ENCODE measurements at regions not wholly inside any gene's neighbourhood (a gene's known extent, or its start where the extent isn't known, plus 50 kb on each side); places are given as distances from the start of the nearest gene placed in this dataset.

DNA sequence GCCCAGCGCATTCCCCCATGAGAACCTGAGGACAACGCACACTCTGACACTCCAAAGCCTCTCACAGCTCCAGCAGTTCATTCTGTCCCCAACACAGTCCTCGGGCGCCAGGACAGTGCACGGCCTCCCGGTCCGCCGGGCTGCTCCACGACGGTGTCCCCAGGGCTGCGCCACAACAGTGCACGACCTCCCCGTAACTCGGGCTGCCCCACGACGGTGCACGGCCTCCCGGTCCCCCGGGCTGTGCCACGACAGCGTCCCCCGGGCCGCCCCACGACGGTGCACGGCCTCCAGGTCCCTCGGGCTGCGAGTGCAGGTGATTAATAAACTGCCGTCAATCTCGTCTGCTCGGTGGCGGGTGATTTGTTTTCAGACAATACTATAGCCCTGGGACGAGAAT, 585.1 kb upstream of the FRG1 start:
- no peak for TF ChIP-seq POLR2A (IDR thresholded peaks at IDR 0.05; ENCODE audit: low read depth, low read length)
- no peak for TF ChIP-seq POLR2AphosphoS5 (IDR thresholded peaks at IDR 0.05; ENCODE audit: low read depth, low read length)
- TF ChIP-seq TAF1 (IDR thresholded peaks at IDR 0.05; ENCODE audit: borderline replicate concordance, low read depth, low read length), result no peak

Measured in GM12892 (cell line).